Panc1 (cell line): ENCODE measurements at regions not wholly inside any gene's neighbourhood (a gene's known extent, or its start where the extent isn't known, plus 50 kb on each side); places are given as distances from the start of the nearest gene placed in this dataset.
A peak's percentile ranks its signal among the peaks of the same experiment; 100 is the strongest.

Experiments
- ATAC-seq: fragments of 200-7000 bp; cut with Tn5 transposase; 2 replicates; pipeline ENCODE4 v1.9.1; 2020; ENCODE audit warnings: mild to moderate bottlenecking, moderate library complexity
- BruUV-seq: library from RNA; stranded (reverse); fragments of 400-500 nt; replicated peaks from 2 replicates; lab custom pipeline; 2021; lab: Mats Ljungman, UMichigan
- CTCF ChIA-PET: fragments of 300-600 bp; sonication (Branson Sonifier 250); formaldehyde crosslinking; loops from one replicate; lab custom pipeline; 2022; ENCODE audit warnings: antibody characterized with exemption; lab: Charles Lee
- POLR2A ChIA-PET: fragments of 300-600 bp; sonication (Branson Sonifier 250); formaldehyde crosslinking; loops from one replicate; lab custom pipeline; 2022; ENCODE audit warnings: antibody characterized with exemption; lab: Charles Lee
- DNase-seq: peaks from one replicate; pipeline ENCODE4 v3.0.0-alpha.2; 2010; ENCODE audit warnings: low read depth, low spot score
- H3K27ac ChIP-seq: 2 replicates; pipeline ENCODE4 v1.5.1; 2011; ENCODE audit warnings: mild to moderate bottlenecking, low read length, inconsistent platforms
- H3K27me3 ChIP-seq: fragments of 200-500 bp; sonication (Bioruptor generic); 2 replicates; pipeline ENCODE4 v1.6.0; 2014; ENCODE audit warnings: low read length, inconsistent platforms; ENCODE audit not compliant: control insufficient read depth, insufficient read depth
- H3K36me3 ChIP-seq: fragments of 200-500 bp; sonication (Bioruptor generic); 2 replicates; pipeline ENCODE4 v1.5.1; 2014; ENCODE audit warnings: inconsistent platforms, mild to moderate bottlenecking, low read length, moderate library complexity; ENCODE audit not compliant: control insufficient read depth, insufficient read depth
- H3K4me1 ChIP-seq: 2 replicates; pipeline ENCODE4 v1.5.1; 2011; ENCODE audit warnings: inconsistent platforms, mild to moderate bottlenecking, low read length, moderate library complexity; ENCODE audit not compliant: control insufficient read depth, insufficient read depth
- H3K4me3 ChIP-seq, 2 experiments: 2 replicates each; pipeline ENCODE4 v1.5.1; 2011 to 2012; ENCODE audit warnings: low read depth in 2 of 2, low read length in 2 of 2, mild to moderate bottlenecking in 2 of 2, inconsistent platforms in 1 of 2, moderate library complexity in 1 of 2
- H3K9me3 ChIP-seq: fragments of 200-500 bp; sonication (Bioruptor generic); 2 replicates; pipeline ENCODE4 v1.5.1; 2014; ENCODE audit warnings: low read depth, mild to moderate bottlenecking, inconsistent platforms, low read length, moderate library complexity; ENCODE audit not compliant: control insufficient read depth, insufficient read depth
- POLR2AphosphoS5 ChIP-seq: IDR thresholded peaks from 2 replicates; pipeline ENCODE4 v1.6.1; 2012; ENCODE audit warnings: mild to moderate bottlenecking, low read depth, low read length, moderate library complexity
- REST ChIP-seq, 2 experiments: IDR thresholded peaks; 2 replicates each; pipeline ENCODE4 v1.6.1; 2011 to 2012; ENCODE audit warnings: low read depth in 2 of 2, control low read depth in 1 of 2, low read length in 1 of 2, mild to moderate bottlenecking in 1 of 2, moderate library complexity in 1 of 2; ENCODE audit not compliant: insufficient read depth in 1 of 2
- SIN3A ChIP-seq: IDR thresholded peaks from 2 replicates; pipeline ENCODE4 v1.6.1; 2012; ENCODE audit warnings: low read depth, mild to moderate bottlenecking, low read length, moderate library complexity, borderline replicate concordance; ENCODE audit not compliant: insufficient read depth
- TCF7L2 ChIP-seq: IDR thresholded peaks from 2 replicates; pipeline ENCODE4 v1.6.1; 2011; ENCODE audit warnings: mild to moderate bottlenecking, low read depth, low read length, inconsistent platforms
- in situ Hi-C: cut with HindIII; loops from 2 replicates; pipeline ENCODE4 v1.10.0; 2016; ENCODE audit warnings: low sequenced_read_pairs, low pct_unique_long_range_greater_than_20kb
- intact Hi-C: fragments of 100-400 bp; cut with micrococcal nuclease; formaldehyde crosslinking; loops from one replicate; pipeline ENCODE4 v1.10.0; 2022; ENCODE audit not compliant: unreplicated experiment
- TF ChIP-seq, protein P1 (sequence below): fragments of 450-650 bp; IDR thresholded peaks from 2 replicates; pipeline ENCODE4 v1.5.1; 2017; ENCODE audit warnings: mild to moderate bottlenecking

GRCh38 chr12:18141048-18141982, 51.3 kb upstream of the RERGL start:
- POLR2A ChIA-PET, result no interaction called here
- Histone ChIP-seq H3K9me3 (no peaks in the 10 kb centered on the region), H3K4me3 (no peak overlapping the region), H3K36me3 (no peaks in the 10 kb centered on the region), H3K27me3 (no peaks in the 10 kb centered on the region), H3K27ac (no peak overlapping the region), H3K4me1 (no peaks in the 10 kb centered on the region; the same call in 1 of the 2 replicates)
- no TSS peak for BruUV-seq
- ATAC-seq (no peak), DNase-seq (no peak)
- TF ChIP-seq, protein P1, sequence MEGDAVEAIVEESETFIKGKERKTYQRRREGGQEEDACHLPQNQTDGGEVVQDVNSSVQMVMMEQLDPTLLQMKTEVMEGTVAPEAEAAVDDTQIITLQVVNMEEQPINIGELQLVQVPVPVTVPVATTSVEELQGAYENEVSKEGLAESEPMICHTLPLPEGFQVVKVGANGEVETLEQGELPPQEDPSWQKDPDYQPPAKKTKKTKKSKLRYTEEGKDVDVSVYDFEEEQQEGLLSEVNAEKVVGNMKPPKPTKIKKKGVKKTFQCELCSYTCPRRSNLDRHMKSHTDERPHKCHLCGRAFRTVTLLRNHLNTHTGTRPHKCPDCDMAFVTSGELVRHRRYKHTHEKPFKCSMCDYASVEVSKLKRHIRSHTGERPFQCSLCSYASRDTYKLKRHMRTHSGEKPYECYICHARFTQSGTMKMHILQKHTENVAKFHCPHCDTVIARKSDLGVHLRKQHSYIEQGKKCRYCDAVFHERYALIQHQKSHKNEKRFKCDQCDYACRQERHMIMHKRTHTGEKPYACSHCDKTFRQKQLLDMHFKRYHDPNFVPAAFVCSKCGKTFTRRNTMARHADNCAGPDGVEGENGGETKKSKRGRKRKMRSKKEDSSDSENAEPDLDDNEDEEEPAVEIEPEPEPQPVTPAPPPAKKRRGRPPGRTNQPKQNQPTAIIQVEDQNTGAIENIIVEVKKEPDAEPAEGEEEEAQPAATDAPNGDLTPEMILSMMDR, result no peak
- TF ChIP-seq SIN3A (no peak), TCF7L2 (no peak), POLR2AphosphoS5 (no peak), REST (IDR thresholded peaks at IDR 0.05; ENCODE audit: insufficient read depth in 1 of 2, low read depth in 2 of 2, low read length in 1 of 2) (no peak)
- intact Hi-C loops, result loop anchor here (2.0 to 10.0 kb wide), 2 partner anchors 83 to 183 kb away; no protein-coding TSS in a partner anchor
- CTCF ChIA-PET, result no interaction called here
- in situ Hi-C loops, result no loop called here

GRCh38 chr12:18139989-18140596, 50.1 kb upstream of the RERGL start:
- Histone ChIP-seq H3K27ac (no peak overlapping the region), H3K9me3 (no peaks in the 10 kb centered on the region), H3K4me3 (no peak overlapping the region), H3K36me3 (no peaks in the 10 kb centered on the region), H3K27me3 (no peaks in the 10 kb centered on the region), H3K4me1 (no peaks in the 10 kb centered on the region; the same call in 1 of the 2 replicates)
- DNase-seq, result no peak
- intact Hi-C loops (loop anchor here (2.0 to 10.0 kb wide), 2 partner anchors 85 to 185 kb away; no protein-coding TSS in a partner anchor), in situ Hi-C loops (no loop called here)
- ATAC-seq, result no peak
- TF ChIP-seq POLR2AphosphoS5, result no peak
- TF ChIP-seq REST (IDR thresholded peaks at IDR 0.05; ENCODE audit: insufficient read depth in 1 of 2, low read depth in 2 of 2, low read length in 1 of 2), result no peak
- TF ChIP-seq SIN3A, result no peak
- TF ChIP-seq, protein P1, result peak; percentile 30; the same call in 1 of the 2 replicates
- ChIA-PET CTCF (no interaction called here), POLR2A (no interaction called here)
- no TSS peak for BruUV-seq
